Germinal center (tissue), 1 donor: ENCODE measurements at regions not wholly inside any gene's neighbourhood (a gene's known extent, or its start where the extent isn't known, plus 50 kb on each side); places are given as distances from the start of the nearest gene placed in this dataset.
"Not testable (repeated sequence)": the region's sequence is repeated elsewhere in the genome, so short reads cannot be mapped to it uniquely, and the experiment has no call there.

ENCODE experiments used
- DNase-seq: peaks from one replicate; pipeline ENCODE4 v3.0.0; 2012; ENCODE audit warnings: mixed read lengths, low spot score

DNA sequence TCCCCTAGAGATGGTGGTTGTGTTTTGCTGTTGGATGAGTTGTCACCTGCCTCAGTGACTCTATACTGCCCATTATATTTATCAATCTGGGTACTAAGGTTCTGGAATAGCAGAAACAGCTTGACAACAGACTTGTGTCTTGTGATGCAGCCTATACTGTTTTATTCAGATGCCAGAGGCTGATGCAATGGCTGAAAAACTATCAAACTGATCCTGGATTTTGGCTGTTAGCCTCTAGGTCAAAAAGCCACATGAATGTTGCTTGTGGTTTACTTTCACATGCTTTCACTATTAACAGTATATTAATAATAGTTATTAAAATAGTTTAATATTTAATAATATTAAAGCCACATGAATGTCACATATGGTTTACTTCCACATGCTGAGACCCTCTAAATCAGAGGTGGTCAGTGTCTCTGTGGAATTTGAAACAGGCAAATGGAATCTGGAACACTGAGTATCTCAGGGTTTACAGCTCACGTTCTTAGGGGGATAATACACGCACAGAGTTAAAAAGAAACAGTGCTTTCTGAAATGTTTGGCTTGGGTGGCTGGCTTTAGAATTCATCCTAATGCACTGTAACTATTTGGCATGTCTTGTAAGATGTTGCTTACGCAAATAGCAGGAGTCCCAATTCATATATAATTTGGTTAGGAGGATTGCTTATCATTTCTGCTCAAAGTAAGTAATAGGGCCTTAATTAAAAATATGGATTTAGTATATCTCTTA is 82.5 kb upstream of the LCORL start:
- DNase-seq, result no peak

DNA sequence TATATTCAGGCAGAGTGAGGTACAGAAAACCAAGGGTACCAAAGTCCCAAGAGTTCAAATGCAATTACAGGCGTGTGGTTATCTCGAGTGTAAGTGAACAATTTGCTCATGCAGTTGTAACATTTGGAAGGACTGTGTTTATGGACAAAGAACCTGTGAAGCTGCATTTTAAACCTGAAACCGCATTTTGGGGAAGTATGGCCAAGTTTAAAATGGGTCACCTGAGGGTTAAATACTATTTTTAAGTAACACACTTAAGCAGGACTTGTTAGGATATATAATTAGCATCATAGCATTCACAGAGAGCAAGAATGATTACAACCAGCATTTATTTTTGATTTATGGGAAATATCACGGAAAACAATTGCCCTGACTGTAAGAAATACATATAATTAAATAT is 79.1 kb upstream of the LCORL start:
- no peak for DNase-seq

GRCh38 chr4:18090447-18090846 is 68.9 kb upstream of the LCORL start:
- not testable (repeated sequence) for DNase-seq

DNA sequence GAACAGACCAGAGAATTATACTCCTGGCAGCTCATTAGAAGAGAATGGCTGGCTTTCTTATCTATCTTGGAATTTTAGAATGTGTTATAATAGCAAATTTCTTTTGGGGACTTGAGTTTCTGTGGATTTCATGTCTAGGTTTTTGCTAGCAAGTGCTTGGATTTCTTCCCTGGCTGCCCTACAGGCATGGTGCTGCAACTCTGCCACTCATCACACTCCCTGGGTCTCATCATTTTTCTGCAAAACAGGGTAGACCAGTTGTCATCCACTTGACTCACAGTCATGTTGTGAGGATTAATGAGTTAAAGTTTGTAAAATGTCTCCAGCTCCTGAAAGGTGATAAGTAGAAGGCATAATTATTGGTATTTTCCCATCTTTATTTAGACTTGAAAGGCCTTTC is 60.7 kb upstream of the LCORL start:
- DNase-seq, result no peak

GRCh38 chr4:18081708-18082107 is 60.2 kb upstream of the LCORL start:
- no peak for DNase-seq

- DNase-seq, result no peak
These were observed 56.3 kb upstream of the LCORL start for GRCh38 chr4:18077808-18078207.

DNA sequence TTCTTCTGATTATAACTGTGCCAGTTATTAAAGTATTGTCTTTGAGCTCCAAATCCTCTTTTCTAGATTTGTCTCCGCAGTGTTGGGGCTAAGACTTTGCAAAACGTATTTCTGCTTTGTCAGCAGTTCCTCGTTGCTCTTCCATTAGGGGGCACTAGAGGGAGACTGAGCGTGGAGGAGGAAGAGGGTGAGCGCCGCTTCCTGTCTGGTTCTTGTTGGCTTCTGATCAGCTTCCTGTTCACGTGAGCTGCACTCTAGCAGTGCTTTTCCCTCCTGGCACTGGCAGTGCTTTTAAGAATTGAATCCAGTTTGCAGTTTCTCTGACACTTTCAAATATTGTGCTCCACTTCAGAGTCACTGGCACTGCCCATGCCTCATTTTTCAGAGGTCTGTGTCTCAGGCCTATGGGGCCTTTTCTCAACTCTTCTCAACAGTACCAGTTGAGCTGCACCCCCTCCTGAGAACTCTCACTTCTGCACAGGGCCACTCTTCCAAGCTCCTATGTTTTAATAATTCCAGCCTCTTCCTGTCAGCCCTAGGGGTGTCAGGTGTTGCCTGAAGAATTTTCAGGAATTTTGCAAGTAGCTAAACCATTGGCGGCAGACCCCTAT is 54.4 kb upstream of the LCORL start:
- no peak for DNase-seq

- DNase-seq, result no peak
These were observed 50.3 kb upstream of the LCORL start for GRCh38 chr4:18071894-18072293.
